ENCODE measurements at regions not wholly inside any gene's neighbourhood (a gene's known extent, or its start where the extent isn't known, plus 50 kb on each side); places are given as distances from the start of the nearest gene placed in this dataset.

DNA sequence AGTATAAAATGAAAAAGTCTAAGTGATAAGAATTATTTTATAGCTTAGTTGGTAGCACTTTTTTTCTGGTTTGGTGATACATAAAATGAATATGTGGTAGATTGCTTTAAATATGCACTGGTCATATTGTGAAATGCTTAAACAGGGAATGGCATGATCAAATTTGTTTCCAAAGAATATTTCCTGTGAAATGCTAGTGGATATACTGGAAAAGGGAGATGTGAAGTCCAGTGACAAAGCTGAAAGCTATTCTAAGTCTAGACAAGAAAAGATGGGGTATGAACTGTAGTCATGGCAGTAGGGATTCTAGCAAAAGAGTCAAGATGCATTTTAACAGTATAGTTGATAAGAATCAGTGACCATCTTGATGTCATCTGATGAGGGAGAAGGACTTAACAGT, 98.9 kb upstream of the MME start:
- TF ChIP-seq CREB1 (IDR thresholded peaks at IDR 0.05; ENCODE audit: low read depth): no peak
- TF ChIP-seq USF1 (IDR thresholded peaks at IDR 0.05): no peak
- no peak for TF ChIP-seq ZBTB7A (IDR thresholded peaks at IDR 0.05; ENCODE audit: low read depth)
- TF ChIP-seq, protein P1, sequence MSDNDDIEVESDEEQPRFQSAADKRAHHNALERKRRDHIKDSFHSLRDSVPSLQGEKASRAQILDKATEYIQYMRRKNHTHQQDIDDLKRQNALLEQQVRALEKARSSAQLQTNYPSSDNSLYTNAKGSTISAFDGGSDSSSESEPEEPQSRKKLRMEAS (IDR thresholded peaks at IDR 0.05): no peak
- no peak for TF ChIP-seq TAF1 (IDR thresholded peaks at IDR 0.05; ENCODE audit: low read depth)
- TF ChIP-seq CEBPB (IDR thresholded peaks at IDR 0.05): no peak
- no peak for TF ChIP-seq EGR1 (IDR thresholded peaks at IDR 0.05)
- TF ChIP-seq TCF12 (IDR thresholded peaks at IDR 0.05; ENCODE audit: low read depth): no peak
- no peak for TF ChIP-seq NFIC (IDR thresholded peaks at IDR 0.05)
- TF ChIP-seq RAD21 (IDR thresholded peaks at IDR 0.05; ENCODE audit: low read depth): no peak
- TF ChIP-seq EP300 (IDR thresholded peaks at IDR 0.05; ENCODE audit: borderline replicate concordance): no peak
- no peak for TF ChIP-seq FOXM1 (IDR thresholded peaks at IDR 0.05; ENCODE audit: borderline replicate concordance, low read depth)
- TF ChIP-seq, protein P2, sequence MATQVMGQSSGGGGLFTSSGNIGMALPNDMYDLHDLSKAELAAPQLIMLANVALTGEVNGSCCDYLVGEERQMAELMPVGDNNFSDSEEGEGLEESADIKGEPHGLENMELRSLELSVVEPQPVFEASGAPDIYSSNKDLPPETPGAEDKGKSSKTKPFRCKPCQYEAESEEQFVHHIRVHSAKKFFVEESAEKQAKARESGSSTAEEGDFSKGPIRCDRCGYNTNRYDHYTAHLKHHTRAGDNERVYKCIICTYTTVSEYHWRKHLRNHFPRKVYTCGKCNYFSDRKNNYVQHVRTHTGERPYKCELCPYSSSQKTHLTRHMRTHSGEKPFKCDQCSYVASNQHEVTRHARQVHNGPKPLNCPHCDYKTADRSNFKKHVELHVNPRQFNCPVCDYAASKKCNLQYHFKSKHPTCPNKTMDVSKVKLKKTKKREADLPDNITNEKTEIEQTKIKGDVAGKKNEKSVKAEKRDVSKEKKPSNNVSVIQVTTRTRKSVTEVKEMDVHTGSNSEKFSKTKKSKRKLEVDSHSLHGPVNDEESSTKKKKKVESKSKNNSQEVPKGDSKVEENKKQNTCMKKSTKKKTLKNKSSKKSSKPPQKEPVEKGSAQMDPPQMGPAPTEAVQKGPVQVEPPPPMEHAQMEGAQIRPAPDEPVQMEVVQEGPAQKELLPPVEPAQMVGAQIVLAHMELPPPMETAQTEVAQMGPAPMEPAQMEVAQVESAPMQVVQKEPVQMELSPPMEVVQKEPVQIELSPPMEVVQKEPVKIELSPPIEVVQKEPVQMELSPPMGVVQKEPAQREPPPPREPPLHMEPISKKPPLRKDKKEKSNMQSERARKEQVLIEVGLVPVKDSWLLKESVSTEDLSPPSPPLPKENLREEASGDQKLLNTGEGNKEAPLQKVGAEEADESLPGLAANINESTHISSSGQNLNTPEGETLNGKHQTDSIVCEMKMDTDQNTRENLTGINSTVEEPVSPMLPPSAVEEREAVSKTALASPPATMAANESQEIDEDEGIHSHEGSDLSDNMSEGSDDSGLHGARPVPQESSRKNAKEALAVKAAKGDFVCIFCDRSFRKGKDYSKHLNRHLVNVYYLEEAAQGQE (IDR thresholded peaks at IDR 0.05; ENCODE audit: low read depth): no peak
- TF ChIP-seq TEAD4 (IDR thresholded peaks at IDR 0.05): no peak
- TF ChIP-seq YY1 (IDR thresholded peaks at IDR 0.05; ENCODE audit: low read depth): no peak

DNA sequence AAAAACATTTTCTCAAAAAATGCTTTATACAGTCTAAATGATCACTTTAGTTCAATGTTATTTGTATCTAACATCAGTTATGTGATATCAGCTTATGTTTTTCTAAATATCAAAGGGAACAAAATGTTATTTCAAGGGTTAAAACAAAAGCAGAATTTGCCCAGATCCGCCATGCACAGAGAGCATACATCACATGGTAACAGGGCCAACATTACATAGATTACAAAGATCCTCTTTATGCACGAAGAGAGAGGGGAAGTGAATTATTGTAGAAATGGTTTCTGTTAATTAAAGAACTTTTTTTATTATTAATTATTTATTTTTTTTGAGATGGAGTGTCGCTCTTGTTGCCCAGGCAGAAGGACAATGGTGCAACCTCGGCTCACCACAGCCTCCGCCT, 100.8 kb upstream of the MME start:
- no peak for TF ChIP-seq RAD21 (IDR thresholded peaks at IDR 0.05; ENCODE audit: low read depth)
- no peak for TF ChIP-seq TAF1 (IDR thresholded peaks at IDR 0.05; ENCODE audit: low read depth)
- TF ChIP-seq NFIC (IDR thresholded peaks at IDR 0.05): no peak
- no peak for TF ChIP-seq USF1 (IDR thresholded peaks at IDR 0.05)
- TF ChIP-seq YY1 (IDR thresholded peaks at IDR 0.05; ENCODE audit: low read depth): no peak
- TF ChIP-seq CREB1 (IDR thresholded peaks at IDR 0.05; ENCODE audit: low read depth): no peak
- TF ChIP-seq, protein P2 (IDR thresholded peaks at IDR 0.05; ENCODE audit: low read depth): no peak
- no peak for TF ChIP-seq CEBPB (IDR thresholded peaks at IDR 0.05)
- no peak for TF ChIP-seq EP300 (IDR thresholded peaks at IDR 0.05; ENCODE audit: borderline replicate concordance)
- TF ChIP-seq, protein P1 (IDR thresholded peaks at IDR 0.05): no peak
- TF ChIP-seq TCF12 (IDR thresholded peaks at IDR 0.05; ENCODE audit: low read depth): no peak
- no peak for TF ChIP-seq FOXM1 (IDR thresholded peaks at IDR 0.05; ENCODE audit: borderline replicate concordance, low read depth)
- TF ChIP-seq EGR1 (IDR thresholded peaks at IDR 0.05): no peak

DNA sequence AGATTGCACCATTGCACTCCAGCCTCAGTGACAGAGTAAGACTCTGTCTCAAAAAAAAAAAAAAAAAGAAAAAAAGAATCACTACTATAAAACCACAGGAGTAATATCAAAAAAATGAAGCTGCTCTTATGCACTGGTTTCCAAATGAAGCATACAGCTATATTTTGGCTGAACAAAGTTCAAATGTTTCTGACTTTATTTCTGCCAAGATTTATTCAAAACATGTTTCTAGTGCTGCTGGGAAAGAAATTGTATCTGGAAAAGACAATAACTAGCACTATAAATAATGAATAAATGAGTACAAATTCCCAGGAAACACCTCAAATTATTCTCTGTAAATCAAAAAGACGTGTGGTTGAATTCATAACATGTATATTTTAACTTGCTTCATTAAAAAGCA, 102.5 kb upstream of the MME start:
- TF ChIP-seq RAD21 (IDR thresholded peaks at IDR 0.05; ENCODE audit: low read depth): no peak
- no peak for TF ChIP-seq CREB1 (IDR thresholded peaks at IDR 0.05; ENCODE audit: low read depth)
- no peak for TF ChIP-seq NFIC (IDR thresholded peaks at IDR 0.05)
- no peak for TF ChIP-seq CEBPB (IDR thresholded peaks at IDR 0.05)
- TF ChIP-seq YY1 (IDR thresholded peaks at IDR 0.05; ENCODE audit: low read depth): no peak
- TF ChIP-seq TAF1 (IDR thresholded peaks at IDR 0.05; ENCODE audit: low read depth): no peak
- TF ChIP-seq EGR1 (IDR thresholded peaks at IDR 0.05): no peak
- TF ChIP-seq EP300 (IDR thresholded peaks at IDR 0.05; ENCODE audit: borderline replicate concordance): no peak
- TF ChIP-seq, protein P2 (IDR thresholded peaks at IDR 0.05; ENCODE audit: low read depth): no peak
- no peak for TF ChIP-seq TEAD4 (IDR thresholded peaks at IDR 0.05)
- TF ChIP-seq, protein P1 (IDR thresholded peaks at IDR 0.05): no peak
- no peak for TF ChIP-seq USF1 (IDR thresholded peaks at IDR 0.05)
- no peak for TF ChIP-seq TCF12 (IDR thresholded peaks at IDR 0.05; ENCODE audit: low read depth)
